Body of pancreas (tissue), 4 donors: ENCODE measurements at regions not wholly inside any gene's neighbourhood (a gene's known extent, or its start where the extent isn't known, plus 50 kb on each side); places are given as distances from the start of the nearest gene placed in this dataset.

Experiments used
- CTCF ChIP-seq, 7 experiments: fragments of 450-650 bp in 4 of 7; fragments of 200-600 bp in 3 of 7; sonication (generic) in 3 of 7; IDR thresholded peaks; one replicate each; pipeline ENCODE4 v1.5.1; 2016 to 2019; ENCODE audit warnings: antibody characterized with exemption in 7 of 7
- POLR2A ChIP-seq, 3 donors: fragments of 450-650 bp; IDR thresholded peaks; one replicate each; pipeline ENCODE4 v1.6.1; 2016; ENCODE audit warnings: antibody characterized with exemption in 3 of 3, mild to moderate bottlenecking in 2 of 3

GRCh38 chr2:22283436-22283835 is 1101.5 kb upstream of the KLHL29 start:
- TF ChIP-seq CTCF (IDR thresholded peaks at IDR 0.05) (no peak), POLR2A (IDR thresholded peaks at IDR 0.05) (no peak)
